C4-2B (cell line): ENCODE measurements at regions not wholly inside any gene's neighbourhood (a gene's known extent, or its start where the extent isn't known, plus 50 kb on each side); places are given as distances from the start of the nearest gene placed in this dataset.

ENCODE experiments used
- ZFX ChIP-seq: fragments of 450-650 bp; IDR thresholded peaks from 2 replicates; pipeline ENCODE4 v1.6.1; 2017
- TF ChIP-seq, protein P1 (sequence below): fragments of 450-650 bp; conservative IDR thresholded peaks from 2 replicates; pipeline ENCODE4 v1.5.1; 2017; ENCODE audit warnings: mild to moderate bottlenecking

- TF ChIP-seq, protein P1, sequence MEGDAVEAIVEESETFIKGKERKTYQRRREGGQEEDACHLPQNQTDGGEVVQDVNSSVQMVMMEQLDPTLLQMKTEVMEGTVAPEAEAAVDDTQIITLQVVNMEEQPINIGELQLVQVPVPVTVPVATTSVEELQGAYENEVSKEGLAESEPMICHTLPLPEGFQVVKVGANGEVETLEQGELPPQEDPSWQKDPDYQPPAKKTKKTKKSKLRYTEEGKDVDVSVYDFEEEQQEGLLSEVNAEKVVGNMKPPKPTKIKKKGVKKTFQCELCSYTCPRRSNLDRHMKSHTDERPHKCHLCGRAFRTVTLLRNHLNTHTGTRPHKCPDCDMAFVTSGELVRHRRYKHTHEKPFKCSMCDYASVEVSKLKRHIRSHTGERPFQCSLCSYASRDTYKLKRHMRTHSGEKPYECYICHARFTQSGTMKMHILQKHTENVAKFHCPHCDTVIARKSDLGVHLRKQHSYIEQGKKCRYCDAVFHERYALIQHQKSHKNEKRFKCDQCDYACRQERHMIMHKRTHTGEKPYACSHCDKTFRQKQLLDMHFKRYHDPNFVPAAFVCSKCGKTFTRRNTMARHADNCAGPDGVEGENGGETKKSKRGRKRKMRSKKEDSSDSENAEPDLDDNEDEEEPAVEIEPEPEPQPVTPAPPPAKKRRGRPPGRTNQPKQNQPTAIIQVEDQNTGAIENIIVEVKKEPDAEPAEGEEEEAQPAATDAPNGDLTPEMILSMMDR = no peak
- TF ChIP-seq ZFX = no peak
These were observed 124.2 kb downstream of the UQCRFS1 start for GRCh38 chr19:29088761-29089160.
